Stimulated activated memory B cell treated with anti-CD40 and anti-IgM and Interleukin-4, amounts not matched to agents 10 μg/mL and 1 μg/mL and 100 μg/mL, for 72 hours (primary cell): ENCODE measurements at regions not wholly inside any gene's neighbourhood (a gene's known extent, or its start where the extent isn't known, plus 50 kb on each side); places are given as distances from the start of the nearest gene placed in this dataset.
A peak's percentile ranks its signal among the peaks of the same experiment; 100 is the strongest.

Experiments used
- ATAC-seq: fragments of 150-1000 bp; cut with Tn5 transposase; 2 replicates; pipeline ENCODE4 v1.10.0; 2021
- H3K27ac Mint-ChIP-seq: one replicate; pipeline ENCODE4 v1.8.0; 2022; ENCODE audit warnings: mild to moderate bottlenecking, mixed read lengths
- H3K27me3 Mint-ChIP-seq: one replicate; pipeline ENCODE4 v1.8.0; 2022; ENCODE audit warnings: mixed read lengths
- H3K36me3 Mint-ChIP-seq: one replicate; pipeline ENCODE4 v1.8.0; 2022; ENCODE audit warnings: mixed read lengths
- H3K4me1 Mint-ChIP-seq: one replicate; pipeline ENCODE4 v1.8.0; 2022; ENCODE audit warnings: mixed read lengths
- H3K4me3 Mint-ChIP-seq: one replicate; pipeline ENCODE4 v1.8.0; 2022; ENCODE audit warnings: mild to moderate bottlenecking, moderate library complexity, mixed read lengths
- H3K9me3 Mint-ChIP-seq: one replicate; pipeline ENCODE4 v1.8.0; 2022; ENCODE audit warnings: mixed read lengths

DNA sequence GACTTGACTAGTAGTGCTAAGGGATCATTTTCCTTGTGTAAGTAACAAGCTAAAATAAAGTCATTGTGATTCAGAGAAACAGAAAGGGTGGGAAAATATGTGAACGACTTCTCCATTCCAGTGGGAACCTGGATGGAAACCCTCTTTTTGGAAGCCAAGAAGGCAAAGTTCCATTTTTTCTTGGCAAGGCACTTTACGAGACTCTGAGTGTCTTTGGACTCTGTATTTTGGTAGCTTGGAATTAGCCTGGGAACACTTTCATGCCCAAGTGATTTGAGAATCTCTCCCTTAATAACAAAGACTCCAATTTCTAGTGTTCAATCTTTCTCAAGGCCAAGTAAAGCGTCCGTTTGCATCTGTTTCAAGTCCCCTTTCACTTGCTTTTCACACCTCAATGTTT is 100.5 kb upstream of the SASH1 start:
- no peak for ATAC-seq
- H3K4me3 Mint-ChIP-seq: no peak overlapping the region
- no peaks in the 10 kb centered on the region for H3K36me3 Mint-ChIP-seq
- no peaks in the 10 kb centered on the region for H3K9me3 Mint-ChIP-seq
- no peaks in the 10 kb centered on the region for H3K4me1 Mint-ChIP-seq
- H3K27ac Mint-ChIP-seq: no peak overlapping the region
- H3K27me3 Mint-ChIP-seq: peaks cover 32% of the 10 kb centered on the region

DNA sequence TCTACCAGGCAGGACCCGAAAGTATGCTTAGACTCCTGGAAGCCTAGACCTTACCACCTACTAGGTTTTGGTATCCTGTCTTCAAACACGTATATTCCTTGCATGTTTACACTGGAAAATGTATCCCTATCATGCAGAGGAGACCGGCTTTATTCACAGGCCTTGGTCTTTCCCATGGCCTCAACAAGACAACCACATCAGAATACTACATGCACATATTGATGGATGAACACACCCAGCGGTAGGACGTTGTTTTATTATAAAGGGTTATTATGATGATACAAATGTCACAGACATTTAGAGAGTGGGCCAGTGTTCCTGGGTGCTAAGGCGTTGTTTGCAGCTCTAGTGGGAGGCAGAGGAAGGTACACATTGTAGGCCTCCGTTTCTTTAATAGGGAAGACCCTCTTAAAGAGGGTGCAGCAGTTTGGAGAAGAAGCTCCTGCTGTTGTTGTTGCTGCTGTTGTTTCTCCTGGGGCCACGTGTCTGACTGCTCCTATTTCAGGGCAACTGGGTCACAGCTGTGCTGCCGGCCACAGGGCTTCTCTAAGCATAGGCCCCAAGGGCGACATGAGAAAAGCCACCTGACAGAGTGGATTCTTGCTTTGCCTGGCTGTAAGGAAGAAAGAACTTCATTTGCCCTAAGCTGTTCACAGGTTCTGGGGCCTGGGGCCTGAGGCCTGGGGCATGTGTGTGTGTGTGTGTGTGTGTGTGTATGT is 98.3 kb upstream of the SASH1 start:
- no peak overlapping the region for H3K4me3 Mint-ChIP-seq
- peaks cover 28% of the 10 kb centered on the region for H3K27me3 Mint-ChIP-seq
- H3K36me3 Mint-ChIP-seq: no peaks in the 10 kb centered on the region
- no peak overlapping the region for H3K27ac Mint-ChIP-seq
- no peaks in the 10 kb centered on the region for H3K9me3 Mint-ChIP-seq
- H3K4me1 Mint-ChIP-seq: no peaks in the 10 kb centered on the region
- ATAC-seq: no peak

GRCh38 chr6:148247386-148248063 is 95.1 kb upstream of the SASH1 start:
- Mint-ChIP-seq H3K27ac (no peak overlapping the region), H3K4me3 (no peak overlapping the region), H3K9me3 (no peaks in the 10 kb centered on the region), H3K36me3 (no peaks in the 10 kb centered on the region), H3K4me1 (no peaks in the 10 kb centered on the region), H3K27me3 (peaks cover 22% of the 10 kb centered on the region)
- ATAC-seq: no peak

DNA sequence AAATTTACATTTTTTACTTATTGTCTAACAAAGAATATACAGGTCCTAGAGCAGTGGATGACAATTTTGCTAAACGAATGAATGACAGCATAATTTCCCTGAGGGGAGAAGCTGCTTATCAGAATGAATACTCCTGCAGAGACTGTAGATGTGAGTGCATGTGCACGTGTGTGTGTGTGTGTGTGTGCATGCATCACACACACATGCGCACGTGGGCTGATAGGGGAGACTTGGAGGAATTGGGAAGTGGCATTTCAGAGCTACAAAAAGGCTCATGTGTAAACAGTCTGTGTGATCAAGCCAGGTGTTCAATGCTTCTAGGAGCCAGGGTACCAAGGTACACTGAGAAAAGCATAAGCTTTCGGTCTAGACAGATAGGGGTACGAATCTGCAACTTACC is 93.5 kb upstream of the SASH1 start:
- Mint-ChIP-seq H3K27me3 (peaks cover 22% of the 10 kb centered on the region), H3K27ac (no peak overlapping the region), H3K36me3 (no peaks in the 10 kb centered on the region), H3K4me3 (no peak overlapping the region), H3K4me1 (no peaks in the 10 kb centered on the region), H3K9me3 (no peaks in the 10 kb centered on the region)
- peak; percentile 13 for ATAC-seq

- H3K27ac Mint-ChIP-seq: no peak overlapping the region
- H3K36me3 Mint-ChIP-seq: no peaks in the 10 kb centered on the region
- peaks cover 16% of the 10 kb centered on the region for H3K27me3 Mint-ChIP-seq
- no peak overlapping the region for H3K4me3 Mint-ChIP-seq
- no peaks in the 10 kb centered on the region for H3K9me3 Mint-ChIP-seq
- ATAC-seq: no peak
- no peaks in the 10 kb centered on the region for H3K4me1 Mint-ChIP-seq
Observed at GRCh38 chr6:148249679-148250375, 92.8 kb upstream of the SASH1 start.

- peaks cover 3% of the 10 kb centered on the region for H3K27me3 Mint-ChIP-seq
- no peaks in the 10 kb centered on the region for H3K4me1 Mint-ChIP-seq
- ATAC-seq: no peak
- no peaks in the 10 kb centered on the region for H3K9me3 Mint-ChIP-seq
- no peak overlapping the region for H3K4me3 Mint-ChIP-seq
- no peak overlapping the region for H3K27ac Mint-ChIP-seq
- H3K36me3 Mint-ChIP-seq: no peaks in the 10 kb centered on the region
Observed at GRCh38 chr6:148250975-148251685, 91.5 kb upstream of the SASH1 start.

DNA sequence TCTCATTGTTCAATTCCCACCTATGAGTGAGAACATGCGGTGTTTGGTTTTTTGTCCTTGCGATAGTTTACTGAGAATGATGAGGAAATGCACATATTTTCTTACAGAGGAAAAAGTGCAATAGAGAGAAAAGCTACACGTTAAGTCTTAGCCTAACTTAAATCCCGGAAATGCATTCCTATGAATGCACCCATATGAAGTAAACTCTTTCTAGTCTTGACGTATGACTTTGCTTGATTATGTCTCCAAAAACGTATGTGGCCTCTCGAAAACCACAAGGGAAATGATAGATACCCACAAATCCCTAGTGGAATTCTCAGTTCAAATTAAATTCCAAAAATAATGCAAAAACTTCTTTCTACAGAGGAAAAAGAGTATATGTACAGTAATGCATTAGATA is 90.7 kb upstream of the SASH1 start:
- no peak for ATAC-seq
- H3K36me3 Mint-ChIP-seq: no peaks in the 10 kb centered on the region
- no peaks in the 10 kb centered on the region for H3K27me3 Mint-ChIP-seq
- no peak overlapping the region for H3K27ac Mint-ChIP-seq
- no peaks in the 10 kb centered on the region for H3K4me1 Mint-ChIP-seq
- H3K4me3 Mint-ChIP-seq: no peak overlapping the region
- no peaks in the 10 kb centered on the region for H3K9me3 Mint-ChIP-seq

GRCh38 chr6:148257810-148258209 is 84.8 kb upstream of the SASH1 start:
- no peak for ATAC-seq
- Mint-ChIP-seq H3K4me1 (no peaks in the 10 kb centered on the region), H3K27ac (no peak overlapping the region), H3K9me3 (no peaks in the 10 kb centered on the region), H3K36me3 (no peaks in the 10 kb centered on the region), H3K27me3 (peaks cover 9% of the 10 kb centered on the region), H3K4me3 (no peak overlapping the region)

- no peaks in the 10 kb centered on the region for H3K9me3 Mint-ChIP-seq
- H3K36me3 Mint-ChIP-seq: no peaks in the 10 kb centered on the region
- H3K4me3 Mint-ChIP-seq: no peak overlapping the region
- H3K27ac Mint-ChIP-seq: no peak overlapping the region
- ATAC-seq: no peak
- H3K27me3 Mint-ChIP-seq: peaks cover 13% of the 10 kb centered on the region
- H3K4me1 Mint-ChIP-seq: no peaks in the 10 kb centered on the region
Observed at GRCh38 chr6:148258868-148259267, 83.8 kb upstream of the SASH1 start.

DNA sequence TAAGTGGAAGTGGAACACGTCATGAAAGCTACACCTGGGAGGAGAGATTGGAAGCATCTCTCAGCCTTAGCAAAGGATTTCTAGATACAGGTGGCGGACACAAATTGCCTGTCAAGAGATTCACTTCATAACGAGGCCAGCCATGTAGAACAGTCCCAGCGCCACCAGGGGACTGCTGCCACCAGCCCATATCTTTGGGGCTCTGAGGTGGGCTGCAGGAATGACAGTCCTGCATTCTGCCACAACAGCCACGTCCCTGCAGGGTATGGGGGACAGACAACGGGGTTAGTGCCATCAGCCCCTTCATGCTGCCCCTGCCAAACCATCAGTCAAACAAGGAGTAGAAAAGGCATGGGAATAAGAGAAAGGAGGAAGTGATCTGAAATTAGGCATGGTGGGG is 81.2 kb upstream of the SASH1 start:
- H3K4me3 Mint-ChIP-seq: no peak overlapping the region
- H3K27me3 Mint-ChIP-seq: peaks cover 13% of the 10 kb centered on the region
- no peaks in the 10 kb centered on the region for H3K4me1 Mint-ChIP-seq
- no peaks in the 10 kb centered on the region for H3K36me3 Mint-ChIP-seq
- H3K9me3 Mint-ChIP-seq: no peaks in the 10 kb centered on the region
- no peak overlapping the region for H3K27ac Mint-ChIP-seq
- no peak for ATAC-seq

DNA sequence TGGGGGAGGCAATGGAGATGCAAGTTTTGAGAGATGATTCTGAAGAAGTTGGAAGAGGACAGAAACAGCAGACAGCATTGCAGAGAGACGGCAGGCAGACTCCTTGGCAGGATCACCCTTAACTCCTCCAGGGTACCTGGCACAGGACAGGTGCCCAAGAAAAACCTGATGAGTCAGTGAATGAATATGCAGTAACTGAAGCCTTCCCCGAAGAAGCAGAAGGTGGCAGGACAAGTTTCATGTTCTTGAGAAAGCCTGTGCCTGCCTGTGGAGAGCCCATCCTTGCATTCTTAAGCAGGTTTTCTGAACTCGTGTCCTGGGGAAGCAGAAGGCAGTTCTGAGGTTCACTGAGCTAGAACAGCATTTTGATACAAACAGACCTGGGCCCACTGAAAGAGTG is 79.6 kb upstream of the SASH1 start:
- H3K4me3 Mint-ChIP-seq: no peak overlapping the region
- no peaks in the 10 kb centered on the region for H3K9me3 Mint-ChIP-seq
- no peaks in the 10 kb centered on the region for H3K4me1 Mint-ChIP-seq
- peaks cover 13% of the 10 kb centered on the region for H3K27me3 Mint-ChIP-seq
- ATAC-seq: no peak
- H3K36me3 Mint-ChIP-seq: no peaks in the 10 kb centered on the region
- no peak overlapping the region for H3K27ac Mint-ChIP-seq

DNA sequence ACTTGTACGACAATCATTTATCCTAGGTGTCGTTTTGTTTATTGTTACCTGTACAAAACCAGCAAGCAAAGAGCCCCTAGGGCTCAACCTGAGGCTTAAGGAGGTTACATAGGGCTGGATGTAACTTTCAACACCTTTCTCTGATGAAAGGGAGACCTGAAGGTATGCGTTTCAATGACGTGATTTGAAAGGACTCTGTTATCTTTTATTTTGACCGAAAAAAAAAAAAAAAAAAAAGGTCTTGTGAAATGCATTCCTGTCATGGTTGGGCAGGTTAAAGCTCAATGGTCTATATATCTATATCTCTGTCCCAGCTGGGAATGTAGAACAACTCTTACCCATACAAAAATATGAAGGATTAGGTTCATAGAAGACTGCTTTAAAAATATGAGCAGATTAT is 78.7 kb upstream of the SASH1 start:
- Mint-ChIP-seq H3K27ac (no peak overlapping the region), H3K4me3 (no peak overlapping the region), H3K27me3 (peaks cover 13% of the 10 kb centered on the region), H3K9me3 (no peaks in the 10 kb centered on the region), H3K36me3 (no peaks in the 10 kb centered on the region), H3K4me1 (no peaks in the 10 kb centered on the region)
- ATAC-seq: no peak

GRCh38 chr6:148265054-148265453 is 77.6 kb upstream of the SASH1 start:
- Mint-ChIP-seq H3K4me1 (no peaks in the 10 kb centered on the region), H3K36me3 (no peaks in the 10 kb centered on the region), H3K27ac (no peak overlapping the region), H3K27me3 (peaks cover 13% of the 10 kb centered on the region), H3K9me3 (no peaks in the 10 kb centered on the region), H3K4me3 (no peak overlapping the region)
- ATAC-seq: no peak

DNA sequence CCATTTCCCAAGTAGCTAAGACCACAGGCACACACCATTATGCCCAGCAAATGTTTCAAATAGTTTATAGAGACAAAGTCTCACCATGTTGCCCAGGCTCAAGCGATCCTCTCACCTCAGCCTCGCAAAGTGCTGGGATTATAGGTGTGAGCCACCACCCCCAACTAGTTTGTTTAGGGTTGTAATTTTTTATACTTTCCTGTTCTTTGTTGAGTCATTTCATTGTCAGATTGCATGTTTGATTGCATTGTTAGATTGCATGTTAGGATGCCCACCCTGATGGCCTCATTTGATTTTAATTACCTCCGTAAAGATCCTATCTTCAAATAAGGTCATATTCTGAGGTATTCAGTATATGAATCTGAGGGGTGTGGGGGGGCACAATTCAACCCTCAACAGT is 73.3 kb upstream of the SASH1 start:
- Mint-ChIP-seq H3K9me3 (no peaks in the 10 kb centered on the region), H3K4me1 (no peaks in the 10 kb centered on the region), H3K4me3 (no peak overlapping the region), H3K27me3 (peaks cover 12% of the 10 kb centered on the region), H3K27ac (no peak overlapping the region), H3K36me3 (no peaks in the 10 kb centered on the region)
- no peak for ATAC-seq

DNA sequence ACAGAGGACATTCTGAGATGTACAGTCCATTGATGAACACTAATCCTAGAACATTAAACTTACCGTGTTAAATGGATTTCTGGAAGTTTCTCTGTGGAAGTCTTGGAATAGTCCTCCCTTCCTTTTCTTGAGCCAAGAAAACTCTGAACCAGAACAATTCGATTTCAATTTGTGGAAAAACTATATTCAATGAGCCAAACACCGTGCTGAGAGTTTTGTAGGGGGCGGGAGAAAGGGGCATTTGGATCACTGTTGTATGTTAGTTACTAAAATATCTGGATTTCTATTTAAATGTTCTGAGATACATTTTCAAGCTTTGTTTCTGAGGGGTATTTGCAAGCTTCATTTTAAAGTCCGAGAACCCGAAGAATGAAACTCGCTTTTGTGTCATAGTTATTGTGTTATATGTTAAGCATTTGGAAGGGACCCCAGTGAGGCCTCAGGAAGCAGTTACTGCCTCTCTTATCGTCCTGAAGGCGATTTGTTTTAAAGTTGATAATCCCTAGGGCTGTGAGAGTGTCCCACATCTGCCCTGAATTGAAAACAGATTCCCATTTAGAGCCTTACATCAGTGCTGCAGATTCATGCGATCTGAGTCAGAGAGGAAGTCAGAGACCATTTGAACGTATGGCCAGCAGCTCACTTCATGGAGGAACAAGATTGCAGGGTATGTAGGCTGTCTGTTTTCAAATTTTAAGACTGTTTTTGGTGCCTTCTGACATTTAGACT is 70.8 kb upstream of the SASH1 start:
- Mint-ChIP-seq H3K9me3 (no peaks in the 10 kb centered on the region), H3K4me3 (no peak overlapping the region), H3K27me3 (peaks cover 12% of the 10 kb centered on the region), H3K4me1 (no peaks in the 10 kb centered on the region), H3K27ac (no peak overlapping the region), H3K36me3 (no peaks in the 10 kb centered on the region)
- ATAC-seq: no peak
